Naive thymus-derived CD4-positive, alpha-beta T cell (primary cell): ENCODE measurements at regions not wholly inside any gene's neighbourhood (a gene's known extent, or its start where the extent isn't known, plus 50 kb on each side); places are given as distances from the start of the nearest gene placed in this dataset.
"Not testable (repeated sequence)": the region's sequence is repeated elsewhere in the genome, so short reads cannot be mapped to it uniquely, and the experiment has no call there.

Source experiments
- ATAC-seq: fragments of 150-1000 bp; cut with Tn5 transposase; 2 replicates; pipeline ENCODE4 v1.10.0; 2021; ENCODE audit warnings: mild to moderate bottlenecking, moderate library complexity
- CTCF ChIA-PET: fragments of 350-600 bp; sonication (Branson Sonifier 250); formaldehyde crosslinking; loops from one replicate; lab custom pipeline; 2021; ENCODE audit warnings: antibody characterized with exemption; lab: Charles Lee
- POLR2A ChIA-PET: fragments of 350-600 bp; sonication (Branson Sonifier 250); formaldehyde crosslinking; loops from one replicate; lab custom pipeline; 2021; ENCODE audit warnings: antibody characterized with exemption, inconsistent platforms; lab: Charles Lee
- DNase-seq, 9 donors: peaks; one replicate each; pipeline versions ENCODE4 v3.0.0 to v3.0.0-alpha.2; 2020 to 2022; ENCODE audit warnings: mixed read lengths in 1 of 9
- H3K27ac ChIP-seq: one replicate; pipeline ENCODE4 v1.7.0; 2013; ENCODE audit warnings: mild to moderate bottlenecking, low read depth, low read length, moderate library complexity
- H3K27me3 ChIP-seq, 2 donors: one replicate each; pipeline ENCODE4 v1.7.0; 2013; ENCODE audit warnings: low read length in 2 of 2, mild to moderate bottlenecking in 2 of 2, moderate library complexity in 2 of 2; ENCODE audit not compliant: control insufficient read depth in 2 of 2, insufficient read depth in 2 of 2
- H3K36me3 ChIP-seq, 3 experiments: 1 replicate in 2 of 3; 2 replicates in 1 of 3; pipeline ENCODE4 v1.7.0; 2013; ENCODE audit warnings: low read length in 3 of 3, mild to moderate bottlenecking in 3 of 3, moderate library complexity in 1 of 3; ENCODE audit not compliant: insufficient read depth in 3 of 3, control insufficient read depth in 2 of 3
- H3K4me1 ChIP-seq, 2 donors: one replicate each; pipeline ENCODE4 v1.7.0; 2013; ENCODE audit warnings: low read length in 2 of 2, mild to moderate bottlenecking in 2 of 2, moderate library complexity in 1 of 2; ENCODE audit not compliant: control insufficient read depth in 2 of 2, insufficient read depth in 2 of 2
- H3K4me3 ChIP-seq: 2 replicates; pipeline ENCODE4 v1.7.0; 2013; ENCODE audit warnings: mild to moderate bottlenecking, low read length
- H3K9me3 ChIP-seq, 3 experiments: 1 replicate in 2 of 3; 2 replicates in 1 of 3; pipeline ENCODE4 v1.7.0; 2013; ENCODE audit warnings: low read length in 3 of 3; ENCODE audit not compliant: control insufficient read depth in 2 of 3
- H3K27ac Mint-ChIP-seq, 9 donors: one replicate each; pipeline ENCODE4 v1.8.0; 2020 to 2022; ENCODE audit warnings: mixed read lengths in 9 of 9, mild to moderate bottlenecking in 8 of 9, moderate library complexity in 5 of 9, inconsistent platforms in 2 of 9
- H3K27me3 Mint-ChIP-seq, 5 donors: one replicate each; pipeline ENCODE4 v1.8.0; 2021 to 2022; ENCODE audit warnings: mixed read lengths in 5 of 5, mild to moderate bottlenecking in 1 of 5
- H3K36me3 Mint-ChIP-seq, 5 donors: one replicate each; pipeline ENCODE4 v1.8.0; 2020 to 2022; ENCODE audit warnings: mixed read lengths in 5 of 5, mild to moderate bottlenecking in 3 of 5, inconsistent platforms in 1 of 5
- H3K4me1 Mint-ChIP-seq, 7 donors: one replicate each; pipeline ENCODE4 v1.8.0; 2020 to 2022; ENCODE audit warnings: mixed read lengths in 7 of 7, mild to moderate bottlenecking in 3 of 7, inconsistent platforms in 1 of 7
- H3K4me3 Mint-ChIP-seq, 10 donors: one replicate each; pipeline ENCODE4 v1.8.0; 2020 to 2022; ENCODE audit warnings: mild to moderate bottlenecking in 10 of 10, mixed read lengths in 10 of 10, moderate library complexity in 6 of 10, inconsistent platforms in 2 of 10
- H3K9me3 Mint-ChIP-seq, 11 donors: one replicate each; pipeline ENCODE4 v1.8.0; 2020 to 2022; ENCODE audit warnings: mixed read lengths in 11 of 11, mild to moderate bottlenecking in 4 of 11, inconsistent platforms in 1 of 11, moderate library complexity in 1 of 11
- intact Hi-C, 2 donors: fragments of 100-400 bp; cut with micrococcal nuclease; formaldehyde crosslinking; loops; one replicate each; pipeline ENCODE4 v1.15.1; 2023

GRCh38 chr13:79901336-79901735 lies 420.4 kb downstream of the NDFIP2 start:
- no peak overlapping the region for H3K4me3 Mint-ChIP-seq
- Histone ChIP-seq H3K4me1 (no peaks in the 10 kb centered on the region), H3K4me3 (no peak overlapping the region), H3K36me3 (no peaks in the 10 kb centered on the region), H3K27ac (no peak overlapping the region), H3K27me3 (no peaks in the 10 kb centered on the region), H3K9me3 (no peaks in the 10 kb centered on the region)
- ChIA-PET POLR2A (no interaction called here), CTCF (no interaction called here)
- intact Hi-C loops, result no loop called here
- H3K27me3 Mint-ChIP-seq, result no peaks in the 10 kb centered on the region
- H3K4me1 Mint-ChIP-seq, result no peaks in the 10 kb centered on the region
- H3K9me3 Mint-ChIP-seq, result peaks cover 0 to 6% (median 0%) of the 10 kb centered on the region in 11 donors
- H3K36me3 Mint-ChIP-seq, result no peaks in the 10 kb centered on the region
- no peak overlapping the region for H3K27ac Mint-ChIP-seq
- DNase-seq, result no peak
- no peak for ATAC-seq

GRCh38 chr13:79900356-79900755 lies 419.4 kb downstream of the NDFIP2 start:
- H3K9me3 ChIP-seq, result no peaks in the 10 kb centered on the region
- H3K27me3 ChIP-seq, result no peaks in the 10 kb centered on the region
- ChIA-PET CTCF (no interaction called here), POLR2A (no interaction called here)
- H3K36me3 Mint-ChIP-seq, result no peaks in the 10 kb centered on the region
- peaks cover 0 to 8% (median 0%) of the 10 kb centered on the region in 11 donors for H3K9me3 Mint-ChIP-seq
- H3K4me1 Mint-ChIP-seq, result no peaks in the 10 kb centered on the region
- no peak overlapping the region for H3K4me3 ChIP-seq
- no peak overlapping the region for H3K27ac Mint-ChIP-seq
- no peak overlapping the region for H3K27ac ChIP-seq
- H3K36me3 ChIP-seq, result no peaks in the 10 kb centered on the region
- H3K27me3 Mint-ChIP-seq, result no peaks in the 10 kb centered on the region
- ATAC-seq (no peak), DNase-seq (no peak)
- H3K4me3 Mint-ChIP-seq, result no peak overlapping the region
- H3K4me1 ChIP-seq, result no peaks in the 10 kb centered on the region
- intact Hi-C loops, result no loop called here

- Histone ChIP-seq H3K9me3 (no peaks in the 10 kb centered on the region), H3K27me3 (no peaks in the 10 kb centered on the region), H3K4me3 (no peak overlapping the region), H3K36me3 (no peaks in the 10 kb centered on the region), H3K27ac (no peak overlapping the region), H3K4me1 (no peaks in the 10 kb centered on the region)
- Mint-ChIP-seq H3K27me3 (no peaks in the 10 kb centered on the region), H3K4me3 (no peak overlapping the region), H3K4me1 (no peaks in the 10 kb centered on the region), H3K27ac (no peak overlapping the region), H3K9me3 (peaks cover 0 to 9% (median 0%) of the 10 kb centered on the region in 11 donors), H3K36me3 (no peaks in the 10 kb centered on the region)
- POLR2A ChIA-PET, result no interaction called here
- no peak for ATAC-seq
- intact Hi-C loops, result no loop called here
- no peak for DNase-seq
- CTCF ChIA-PET, result no interaction called here
These were observed 418.0 kb downstream of the NDFIP2 start for GRCh38 chr13:79898996-79899395.

GRCh38 chr13:79898202-79898826 lies 417.4 kb downstream of the NDFIP2 start:
- no peaks in the 10 kb centered on the region for H3K4me1 ChIP-seq
- H3K27me3 Mint-ChIP-seq, result no peaks in the 10 kb centered on the region
- no peak overlapping the region for H3K4me3 ChIP-seq
- no peaks in the 10 kb centered on the region for H3K9me3 ChIP-seq
- H3K27ac ChIP-seq, result no peak overlapping the region
- H3K36me3 ChIP-seq, result no peaks in the 10 kb centered on the region
- intact Hi-C loops, result no loop called here
- no peak for ATAC-seq
- H3K9me3 Mint-ChIP-seq, result peaks cover 0 to 9% (median 0%) of the 10 kb centered on the region in 11 donors
- POLR2A ChIA-PET, result no interaction called here
- no peaks in the 10 kb centered on the region for H3K36me3 Mint-ChIP-seq
- no peak overlapping the region for H3K4me3 Mint-ChIP-seq
- no peaks in the 10 kb centered on the region for H3K27me3 ChIP-seq
- CTCF ChIA-PET, result no interaction called here
- H3K27ac Mint-ChIP-seq, result no peak overlapping the region
- DNase-seq, result no peak
- no peaks in the 10 kb centered on the region for H3K4me1 Mint-ChIP-seq

GRCh38 chr13:79896851-79897250 lies 415.9 kb downstream of the NDFIP2 start:
- H3K4me3 Mint-ChIP-seq, result no peak overlapping the region
- H3K27ac ChIP-seq, result no peak overlapping the region
- intact Hi-C loops, result no loop called here
- H3K36me3 Mint-ChIP-seq, result no peaks in the 10 kb centered on the region
- CTCF ChIA-PET, result no interaction called here
- no peaks in the 10 kb centered on the region for H3K27me3 ChIP-seq
- H3K9me3 Mint-ChIP-seq, result peaks cover 0 to 8% (median 0%) of the 10 kb centered on the region in 11 donors
- H3K27me3 Mint-ChIP-seq, result no peaks in the 10 kb centered on the region
- DNase-seq (no peak), ATAC-seq (no peak)
- POLR2A ChIA-PET, result no interaction called here
- H3K9me3 ChIP-seq, result no peaks in the 10 kb centered on the region
- no peaks in the 10 kb centered on the region for H3K36me3 ChIP-seq
- no peaks in the 10 kb centered on the region for H3K4me1 Mint-ChIP-seq
- H3K27ac Mint-ChIP-seq, result no peak overlapping the region
- H3K4me1 ChIP-seq, result no peaks in the 10 kb centered on the region
- no peak overlapping the region for H3K4me3 ChIP-seq

GRCh38 chr13:79895416-79895815 lies 414.5 kb downstream of the NDFIP2 start:
- H3K27ac ChIP-seq, result no peak overlapping the region
- no peaks in the 10 kb centered on the region for H3K4me1 ChIP-seq
- no peaks in the 10 kb centered on the region for H3K27me3 ChIP-seq
- no peaks in the 10 kb centered on the region for H3K9me3 ChIP-seq
- H3K9me3 Mint-ChIP-seq, result peaks cover 0 to 9% (median 0%) of the 10 kb centered on the region in 11 donors
- DNase-seq (no peak), ATAC-seq (no peak)
- H3K27ac Mint-ChIP-seq, result no peak overlapping the region
- ChIA-PET POLR2A (no interaction called here), CTCF (no interaction called here)
- no peak overlapping the region for H3K4me3 Mint-ChIP-seq
- no peaks in the 10 kb centered on the region for H3K36me3 Mint-ChIP-seq
- no peaks in the 10 kb centered on the region for H3K36me3 ChIP-seq
- no peak overlapping the region for H3K4me3 ChIP-seq
- H3K27me3 Mint-ChIP-seq, result no peaks in the 10 kb centered on the region
- no peaks in the 10 kb centered on the region for H3K4me1 Mint-ChIP-seq
- intact Hi-C loops, result no loop called here

GRCh38 chr13:79887278-79887677 lies 406.3 kb downstream of the NDFIP2 start:
- H3K4me3 ChIP-seq, H3K27ac Mint-ChIP-seq, POLR2A ChIA-PET, H3K27me3 ChIP-seq, H3K36me3 Mint-ChIP-seq, H3K9me3 ChIP-seq, H3K4me1 Mint-ChIP-seq, H3K27ac ChIP-seq, DNase-seq, H3K4me1 ChIP-seq, H3K27me3 Mint-ChIP-seq, intact Hi-C loops, H3K36me3 ChIP-seq, H3K4me3 Mint-ChIP-seq, CTCF ChIA-PET, ATAC-seq: not testable (repeated sequence)
- H3K9me3 Mint-ChIP-seq, result peaks cover 0 to 17% (median 4%) of the 10 kb centered on the region in 11 donors
